Activated naive CD8-positive, alpha-beta T cell treated with anti-CD3 and anti-CD28 coated beads, Interleukin-2, amount 10 ng/mL, durations not matched to agents 7 days and 5 days (primary cell): ENCODE measurements at regions not wholly inside any gene's neighbourhood (a gene's known extent, or its start where the extent isn't known, plus 50 kb on each side); places are given as distances from the start of the nearest gene placed in this dataset.
A peak's percentile ranks its signal among the peaks of the same experiment; 100 is the strongest.
"Not testable (repeated sequence)": the region's sequence is repeated elsewhere in the genome, so short reads cannot be mapped to it uniquely, and the experiment has no call there.

ENCODE experiments used
- ATAC-seq: fragments of 150-1000 bp; cut with Tn5 transposase; one replicate; pipeline ENCODE4 v1.10.0; 2021; ENCODE audit warnings: low read depth, moderate library complexity
- POLR2A ChIA-PET: fragments of 350-600 bp; sonication (Branson Sonifier 250); formaldehyde crosslinking; loops from one replicate; lab custom pipeline; 2021; ENCODE audit warnings: antibody characterized with exemption; lab: Charles Lee
- DNase-seq: peaks from one replicate; pipeline ENCODE4 v3.0.0; 2021
- H3K27ac Mint-ChIP-seq: one replicate; pipeline ENCODE4 v1.8.0; 2022; ENCODE audit warnings: mild to moderate bottlenecking, mixed read lengths
- H3K27me3 Mint-ChIP-seq: one replicate; pipeline ENCODE4 v1.8.0; 2022; ENCODE audit warnings: mild to moderate bottlenecking, moderate library complexity, mixed read lengths
- H3K36me3 Mint-ChIP-seq: one replicate; pipeline ENCODE4 v1.8.0; 2021; ENCODE audit warnings: mild to moderate bottlenecking, mixed read lengths
- H3K4me1 Mint-ChIP-seq: one replicate; pipeline ENCODE4 v1.8.0; 2021; ENCODE audit warnings: mixed read lengths
- H3K4me3 Mint-ChIP-seq: one replicate; pipeline ENCODE4 v1.8.0; 2022; ENCODE audit warnings: mild to moderate bottlenecking, moderate library complexity, mixed read lengths
- H3K9me3 Mint-ChIP-seq: one replicate; pipeline ENCODE4 v1.8.0; 2021; ENCODE audit warnings: mixed read lengths

DNA sequence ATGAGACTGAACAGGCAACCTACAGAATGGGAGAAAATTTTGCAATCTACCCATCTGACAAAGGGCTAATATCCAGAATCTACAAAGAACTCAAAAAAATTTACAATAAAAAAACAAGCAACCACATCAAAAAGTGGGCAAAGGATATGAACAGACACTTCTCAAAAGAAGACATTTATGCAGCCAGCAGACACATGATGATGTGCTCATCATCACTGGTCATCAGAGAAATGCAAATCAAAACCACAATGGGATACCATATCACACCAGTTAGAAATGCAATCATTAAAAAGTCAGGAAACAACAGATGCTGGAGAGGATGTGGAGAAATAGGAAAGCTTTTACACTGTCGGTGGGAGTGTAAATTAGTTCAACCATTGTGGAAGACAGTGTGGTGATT, 51.7 kb upstream of the PAXBP1 start:
- POLR2A ChIA-PET, H3K36me3 Mint-ChIP-seq, ATAC-seq, H3K27me3 Mint-ChIP-seq, H3K27ac Mint-ChIP-seq, DNase-seq, H3K4me3 Mint-ChIP-seq, H3K4me1 Mint-ChIP-seq, H3K9me3 Mint-ChIP-seq: not testable (repeated sequence)

- ATAC-seq (no peak), DNase-seq (no peak)
- no peak overlapping the region for H3K27ac Mint-ChIP-seq
- H3K36me3 Mint-ChIP-seq: no peaks in the 10 kb centered on the region
- H3K27me3 Mint-ChIP-seq: peaks cover 7% of the 10 kb centered on the region
- peaks cover 5% of the 10 kb centered on the region for H3K4me1 Mint-ChIP-seq
- POLR2A ChIA-PET: no interaction called here
- H3K9me3 Mint-ChIP-seq: peaks cover 2% of the 10 kb centered on the region
- no peak overlapping the region for H3K4me3 Mint-ChIP-seq
These were observed 53.4 kb upstream of the PAXBP1 start for GRCh38 chr21:32824950-32825349.

DNA sequence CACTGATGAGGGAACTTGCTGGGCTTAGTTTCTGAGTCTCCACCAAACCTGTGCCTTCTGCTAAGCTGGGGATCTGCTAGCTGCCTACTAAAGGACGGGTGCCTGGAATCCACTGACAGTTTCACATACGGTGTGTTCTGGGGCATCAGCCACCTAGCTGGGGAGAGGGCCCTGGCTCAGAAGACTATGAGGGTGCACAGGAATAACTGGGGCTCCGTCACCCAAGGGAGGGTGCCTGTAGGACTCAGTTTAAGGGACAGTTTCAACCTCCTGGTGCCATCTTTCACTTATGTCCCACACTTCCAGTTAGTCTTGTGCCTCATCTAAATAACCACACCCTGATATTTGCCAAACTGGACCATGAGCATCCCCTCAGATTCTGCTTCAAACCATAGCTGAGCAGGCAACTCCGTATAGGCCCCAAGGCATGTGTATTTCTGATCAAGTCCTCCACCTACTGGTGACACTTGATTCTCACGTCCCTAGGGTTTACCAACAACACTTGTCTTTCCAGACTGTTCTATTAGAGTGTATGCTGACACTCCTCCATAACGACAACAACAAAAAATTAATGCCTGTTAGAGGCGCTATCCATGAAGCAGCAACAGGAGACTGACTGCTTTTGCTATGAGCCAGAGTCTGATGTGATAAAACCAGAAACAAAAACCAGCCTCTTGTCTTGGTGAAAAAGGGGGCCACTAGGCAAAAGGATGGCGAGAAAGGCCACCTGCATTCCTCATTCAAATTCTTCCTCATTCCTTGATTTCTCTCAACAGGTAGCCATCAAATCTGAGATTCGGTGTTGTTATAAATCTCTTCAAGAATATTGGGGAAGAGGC, 55.0 kb upstream of the PAXBP1 start:
- ATAC-seq (peak; percentile 92), DNase-seq (no peak)
- no peak overlapping the region for H3K4me3 Mint-ChIP-seq
- peaks cover 5% of the 10 kb centered on the region for H3K4me1 Mint-ChIP-seq
- peaks cover 9% of the 10 kb centered on the region for H3K27me3 Mint-ChIP-seq
- POLR2A ChIA-PET: interaction anchor here (0.5 to 1.0 kb wide), 2 partner anchors 100 to 107 kb away, joined by 3 read pairs; no protein-coding TSS in a partner anchor
- no peak overlapping the region for H3K27ac Mint-ChIP-seq
- peaks cover 2% of the 10 kb centered on the region for H3K9me3 Mint-ChIP-seq
- no peaks in the 10 kb centered on the region for H3K36me3 Mint-ChIP-seq

DNA sequence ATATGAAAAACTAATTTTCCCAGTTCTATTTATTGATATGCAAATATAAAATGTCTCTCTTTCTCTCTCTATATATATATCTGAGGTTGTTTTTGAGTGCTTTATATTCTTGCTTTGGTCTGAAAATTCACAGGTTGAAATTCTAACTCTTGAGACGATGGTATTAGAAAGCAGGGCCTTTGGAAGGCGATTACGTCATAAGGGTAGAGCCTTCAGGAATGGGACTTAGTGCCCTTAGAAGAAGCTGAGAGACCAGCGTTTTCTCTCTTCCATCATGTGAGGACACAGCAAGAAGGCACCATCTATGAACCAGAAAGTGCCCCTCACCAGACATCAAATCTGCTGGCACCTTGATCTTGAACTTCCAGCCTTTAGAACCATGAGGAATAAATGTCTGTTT, 57.4 kb upstream of the PAXBP1 start:
- Mint-ChIP-seq H3K36me3 (no peaks in the 10 kb centered on the region), H3K4me3 (no peak overlapping the region), H3K9me3 (no peaks in the 10 kb centered on the region), H3K27me3 (peaks cover 12% of the 10 kb centered on the region), H3K4me1 (no peaks in the 10 kb centered on the region), H3K27ac (no peak overlapping the region)
- ATAC-seq (no peak), DNase-seq (no peak)
- POLR2A ChIA-PET: no interaction called here

DNA sequence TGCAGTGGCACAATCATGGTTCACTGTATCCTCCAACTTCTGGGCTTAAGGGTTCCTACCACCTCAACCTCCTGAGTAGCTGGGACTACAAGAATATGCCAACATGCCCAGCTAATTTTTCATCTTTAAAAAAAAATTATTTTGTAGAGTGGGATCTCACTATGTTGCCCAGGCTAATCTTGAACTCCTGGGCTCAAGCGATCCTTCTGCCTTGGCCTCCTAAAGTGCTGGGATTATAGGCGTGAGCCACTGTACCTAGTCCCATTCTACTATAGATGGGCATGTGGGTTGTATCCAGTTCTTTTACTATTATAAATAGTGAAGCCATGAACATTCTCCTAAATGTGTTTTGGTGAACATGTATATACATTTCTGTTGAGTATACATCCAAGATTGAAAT, 57.9 kb upstream of the PAXBP1 start:
- H3K27ac Mint-ChIP-seq: no peak overlapping the region
- ATAC-seq (no peak), DNase-seq (no peak)
- H3K36me3 Mint-ChIP-seq: no peaks in the 10 kb centered on the region
- H3K9me3 Mint-ChIP-seq: no peaks in the 10 kb centered on the region
- POLR2A ChIA-PET: no interaction called here
- H3K27me3 Mint-ChIP-seq: peaks cover 12% of the 10 kb centered on the region
- H3K4me3 Mint-ChIP-seq: no peak overlapping the region
- H3K4me1 Mint-ChIP-seq: no peaks in the 10 kb centered on the region

- ATAC-seq, H3K27ac Mint-ChIP-seq, DNase-seq, H3K9me3 Mint-ChIP-seq, H3K4me3 Mint-ChIP-seq, H3K36me3 Mint-ChIP-seq, POLR2A ChIA-PET, H3K4me1 Mint-ChIP-seq: not testable (repeated sequence)
- peaks cover 13% of the 10 kb centered on the region for H3K27me3 Mint-ChIP-seq
These were observed 60.2 kb upstream of the PAXBP1 start for GRCh38 chr21:32831779-32832178.

GRCh38 chr21:32834211-32834915, 62.8 kb upstream of the PAXBP1 start:
- H3K27ac Mint-ChIP-seq: no peak overlapping the region
- ATAC-seq: no peak
- H3K36me3 Mint-ChIP-seq: no peaks in the 10 kb centered on the region
- DNase-seq: no peak
- POLR2A ChIA-PET: no interaction called here
- peaks cover 4% of the 10 kb centered on the region for H3K9me3 Mint-ChIP-seq
- peaks cover 15% of the 10 kb centered on the region for H3K27me3 Mint-ChIP-seq
- no peaks in the 10 kb centered on the region for H3K4me1 Mint-ChIP-seq
- H3K4me3 Mint-ChIP-seq: no peak overlapping the region

DNA sequence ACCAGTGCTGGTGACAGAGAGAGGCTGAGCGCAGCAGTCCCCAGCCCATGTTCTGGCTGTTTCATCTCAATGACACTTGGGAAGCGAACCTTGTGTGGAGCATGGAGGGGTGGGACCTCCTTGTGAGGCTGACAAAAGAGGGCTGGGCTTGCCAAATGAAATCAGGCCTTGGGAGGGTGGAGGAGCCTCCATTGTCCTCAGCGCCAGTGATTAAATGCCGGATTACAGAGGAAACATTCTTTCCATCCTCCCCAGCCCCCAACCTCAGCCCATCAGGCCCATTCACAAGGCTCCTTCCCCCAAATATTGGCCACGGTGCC, 63.3 kb upstream of the PAXBP1 start:
- Mint-ChIP-seq H3K4me1 (no peaks in the 10 kb centered on the region), H3K9me3 (peaks cover 4% of the 10 kb centered on the region)
- POLR2A ChIA-PET: no interaction called here

DNA sequence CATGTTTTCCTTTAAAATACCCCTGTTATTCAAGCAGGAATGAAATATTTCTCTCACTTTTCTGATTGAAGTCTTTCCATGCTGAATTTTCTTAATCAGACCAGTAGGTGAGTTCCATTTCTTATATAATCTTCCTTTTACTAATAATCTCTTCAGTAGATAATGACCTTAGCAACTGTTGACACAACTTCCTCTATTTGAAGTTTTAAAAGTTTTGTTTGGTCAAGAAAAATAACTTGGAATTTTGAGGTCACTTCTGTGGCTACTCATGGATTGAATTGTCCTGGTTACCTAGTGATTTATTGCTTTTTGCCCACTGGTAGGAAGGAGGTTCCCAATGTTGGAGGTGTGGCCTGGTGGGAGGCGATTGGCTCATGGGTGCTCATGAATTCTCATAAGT, 70.6 kb upstream of the PAXBP1 start:
- no peaks in the 10 kb centered on the region for H3K36me3 Mint-ChIP-seq
- no peak for ATAC-seq
- no peaks in the 10 kb centered on the region for H3K9me3 Mint-ChIP-seq
- peaks cover 13% of the 10 kb centered on the region for H3K27me3 Mint-ChIP-seq
- H3K4me1 Mint-ChIP-seq: no peaks in the 10 kb centered on the region
- no peak overlapping the region for H3K4me3 Mint-ChIP-seq
- H3K27ac Mint-ChIP-seq: no peak overlapping the region
- no peak for DNase-seq
- POLR2A ChIA-PET: no interaction called here

More for the DNA sequence above, 63.3 kb upstream of the PAXBP1 start:
- no peaks in the 10 kb centered on the region for H3K36me3 Mint-ChIP-seq
- H3K27me3 Mint-ChIP-seq: peaks cover 19% of the 10 kb centered on the region
- no peak for DNase-seq
- ATAC-seq: no peak
- no peak overlapping the region for H3K27ac Mint-ChIP-seq
- H3K4me3 Mint-ChIP-seq: no peak overlapping the region

GRCh38 chr21:32843561-32843960, 72.0 kb upstream of the PAXBP1 start:
- POLR2A ChIA-PET: no interaction called here
- DNase-seq (no peak), ATAC-seq (no peak)
- H3K4me1 Mint-ChIP-seq: no peaks in the 10 kb centered on the region
- H3K4me3 Mint-ChIP-seq: no peak overlapping the region
- H3K27me3 Mint-ChIP-seq: peaks cover 13% of the 10 kb centered on the region
- no peak overlapping the region for H3K27ac Mint-ChIP-seq
- no peaks in the 10 kb centered on the region for H3K36me3 Mint-ChIP-seq
- no peaks in the 10 kb centered on the region for H3K9me3 Mint-ChIP-seq

DNA sequence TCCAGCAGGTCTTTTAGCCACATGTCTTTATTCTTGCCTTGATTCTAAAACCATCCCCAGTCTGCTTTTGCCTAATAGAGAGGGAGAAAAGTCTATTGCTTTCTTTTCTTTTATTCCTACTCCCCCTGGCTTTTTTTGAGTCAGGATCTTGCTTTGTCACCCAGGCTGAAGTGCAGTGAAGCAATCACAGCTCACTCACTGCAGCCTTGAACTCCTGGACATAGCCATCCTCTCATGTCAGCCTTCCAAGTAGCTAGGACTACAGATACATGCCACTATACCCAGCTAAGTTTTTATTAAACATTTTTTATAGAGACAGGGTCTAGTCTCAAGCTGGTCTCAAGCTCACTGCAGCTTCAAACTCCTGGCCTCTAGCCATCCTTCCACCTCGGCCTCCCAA, 72.5 kb upstream of the PAXBP1 start:
- H3K27me3 Mint-ChIP-seq: peaks cover 11% of the 10 kb centered on the region
- no peak for ATAC-seq
- POLR2A ChIA-PET: no interaction called here
- no peaks in the 10 kb centered on the region for H3K4me1 Mint-ChIP-seq
- H3K36me3 Mint-ChIP-seq: no peaks in the 10 kb centered on the region
- H3K27ac Mint-ChIP-seq: no peak overlapping the region
- no peak overlapping the region for H3K4me3 Mint-ChIP-seq
- DNase-seq: no peak
- no peaks in the 10 kb centered on the region for H3K9me3 Mint-ChIP-seq

DNA sequence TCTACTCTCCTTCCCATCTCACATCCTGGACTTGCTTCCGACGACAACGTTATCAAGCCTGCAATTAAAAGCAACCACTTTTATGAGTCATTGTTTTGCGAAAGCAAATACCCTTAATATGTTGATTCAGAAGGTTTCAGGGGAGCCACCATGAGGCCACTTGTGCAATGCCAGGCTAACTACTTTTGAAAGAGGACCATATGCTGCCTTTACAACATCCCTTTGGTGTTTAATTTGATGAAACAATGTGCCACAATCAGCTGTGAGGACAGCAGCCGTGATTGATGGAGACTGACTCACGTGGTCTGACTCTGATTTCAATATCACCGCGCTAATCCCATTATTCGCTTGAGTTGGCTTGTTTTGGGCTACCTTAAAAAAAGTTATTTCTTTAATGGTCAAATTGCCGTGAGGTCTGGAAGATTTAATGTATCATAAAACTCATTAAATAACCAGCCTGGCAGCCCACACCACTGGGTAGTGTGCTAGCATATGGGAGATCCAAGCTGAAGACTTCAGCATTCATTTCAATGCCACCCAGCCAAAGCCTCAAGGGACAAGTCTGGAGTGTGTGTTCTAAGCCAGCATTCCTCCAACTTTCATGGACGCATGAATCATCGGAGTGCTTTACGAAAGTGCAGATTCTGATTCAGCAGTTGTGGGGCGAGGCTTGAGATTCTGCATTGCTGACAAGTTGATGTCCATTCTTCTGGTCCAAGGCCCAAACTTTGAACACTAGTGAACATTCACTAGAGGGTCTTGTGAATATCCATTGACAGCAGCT, 73.3 kb upstream of the PAXBP1 start:
- Mint-ChIP-seq H3K27me3 (peaks cover 6% of the 10 kb centered on the region), H3K4me1 (no peaks in the 10 kb centered on the region), H3K27ac (no peak overlapping the region), H3K36me3 (no peaks in the 10 kb centered on the region), H3K4me3 (no peak overlapping the region), H3K9me3 (no peaks in the 10 kb centered on the region)
- POLR2A ChIA-PET: no interaction called here
- no peak for ATAC-seq
- no peak for DNase-seq

DNA sequence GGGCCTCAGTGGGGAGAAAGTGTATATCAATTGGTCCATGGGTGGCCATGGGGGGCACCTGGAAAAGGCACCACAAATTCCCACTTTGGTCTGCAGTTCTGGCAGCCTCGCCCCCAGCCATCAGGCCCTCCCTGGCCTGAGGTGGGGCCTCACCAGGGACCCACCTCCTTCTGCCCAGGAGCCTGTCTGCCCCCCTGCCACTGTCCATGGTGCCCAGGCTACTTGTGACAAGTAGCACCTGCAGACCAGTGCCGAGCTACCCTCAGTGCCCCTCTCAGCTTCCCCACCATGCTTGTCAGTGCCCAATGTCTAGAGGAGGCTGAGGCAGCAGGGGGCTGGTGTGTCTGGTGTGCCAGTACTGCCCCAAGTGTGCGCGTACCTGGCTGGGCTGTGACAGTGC, 87.1 kb upstream of the PAXBP1 start:
- H3K27me3 Mint-ChIP-seq: peaks cover 17% of the 10 kb centered on the region
- ATAC-seq (no peak), DNase-seq (no peak)
- H3K4me1 Mint-ChIP-seq: no peaks in the 10 kb centered on the region
- POLR2A ChIA-PET: no interaction called here
- H3K27ac Mint-ChIP-seq: no peak overlapping the region
- H3K9me3 Mint-ChIP-seq: peaks cover 9% of the 10 kb centered on the region
- H3K36me3 Mint-ChIP-seq: peaks cover 2% of the 10 kb centered on the region
- no peak overlapping the region for H3K4me3 Mint-ChIP-seq
